ENCODE measurements at regions not wholly inside any gene's neighbourhood (a gene's known extent, or its start where the extent isn't known, plus 50 kb on each side); places are given as distances from the start of the nearest gene placed in this dataset.
"Not testable (repeated sequence)": the region's sequence is repeated elsewhere in the genome, so short reads cannot be mapped to it uniquely, and the experiment has no call there.

GRCh38 chr12:88810806-88811205 is 230.5 kb upstream of the KITLG start:
- Histone ChIP-seq H3K9ac (ENCODE audit: extremely low read depth, low read length, poor library complexity, severe bottlenecking) (no peak overlapping the region), H3K36me3 (ENCODE audit: control insufficient read depth, insufficient read depth, low read length) (no peaks in the 10 kb centered on the region), H3K9me3 (ENCODE audit: control insufficient read depth, low read length) (no peaks in the 10 kb centered on the region), H3K27ac (ENCODE audit: low read depth, low read length) (no peak overlapping the region), H3K4me3 (ENCODE audit: low read length) (no peak overlapping the region), H3K27me3 (ENCODE audit: control insufficient read depth, insufficient read depth, low read length, poor library complexity, severe bottlenecking) (no peaks in the 10 kb centered on the region), H3K4me1 (ENCODE audit: control insufficient read depth, insufficient read depth, low read length) (no peaks in the 10 kb centered on the region)
- Mint-ChIP-seq H3K27me3 (ENCODE audit: insufficient read depth) (no peaks in the 10 kb centered on the region), H3K36me3 (ENCODE audit: low read depth) (no peaks in the 10 kb centered on the region), H3K27ac (no peak overlapping the region), H3K4me3 (no peak overlapping the region), H3K9me3 (no peaks in the 10 kb centered on the region), H3K4me1 (peaks cover 2% of the 10 kb centered on the region)
- no peak for TF ChIP-seq CTCF (conservative IDR thresholded peaks at IDR 0.05)
- no peak for DNase-seq
- WGBS, 2 experiments (ENCODE audit: insufficient coverage in 1 of 2, insufficient read length in 1 of 2) = 93 to 100% methylated on average over 1 of the region's 1 CpG

GRCh38 chr12:88809841-88810240 is 229.6 kb upstream of the KITLG start:
- H3K4me3 Mint-ChIP-seq; H3K27ac Mint-ChIP-seq; H3K4me1 Mint-ChIP-seq; DNase-seq; H3K4me1 ChIP-seq (ENCODE audit: control insufficient read depth, insufficient read depth, low read length); H3K27me3 Mint-ChIP-seq (ENCODE audit: insufficient read depth); H3K9me3 ChIP-seq (ENCODE audit: control insufficient read depth, low read length); H3K36me3 ChIP-seq (ENCODE audit: control insufficient read depth, insufficient read depth, low read length); H3K36me3 Mint-ChIP-seq (ENCODE audit: low read depth); H3K27ac ChIP-seq (ENCODE audit: low read depth, low read length); H3K9ac ChIP-seq (ENCODE audit: extremely low read depth, low read length, poor library complexity, severe bottlenecking); H3K4me3 ChIP-seq (ENCODE audit: low read length); H3K9me3 Mint-ChIP-seq; H3K27me3 ChIP-seq (ENCODE audit: control insufficient read depth, insufficient read depth, low read length, poor library complexity, severe bottlenecking): not testable (repeated sequence)
- WGBS, 2 experiments (ENCODE audit: insufficient coverage in 1 of 2, insufficient read length in 1 of 2) = 100% methylated on average over 1 of the region's 1 CpG; no CpG with 5 or more reads in 1 of the 2 experiments

DNA sequence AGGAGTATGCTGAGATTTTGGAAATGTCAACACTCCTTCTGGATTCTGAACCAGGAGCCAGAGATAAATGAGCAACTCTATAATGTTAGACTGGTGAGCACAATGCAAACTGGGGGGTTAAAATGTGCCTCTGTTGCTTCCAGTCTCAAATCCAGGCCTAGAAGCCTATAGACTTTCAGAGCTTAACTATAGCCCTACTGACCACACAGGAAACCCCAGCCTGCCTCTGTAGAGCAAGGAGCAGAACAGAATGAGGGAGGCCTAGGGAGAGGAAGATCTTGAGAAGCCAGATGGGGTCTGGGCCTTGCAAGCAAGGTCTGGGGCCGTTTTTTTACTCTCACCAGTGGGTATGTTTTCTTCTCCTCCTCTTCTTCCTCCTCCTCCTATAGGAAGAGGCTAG is 225.4 kb upstream of the KITLG start:
- Histone ChIP-seq H3K9ac (ENCODE audit: extremely low read depth, low read length, poor library complexity, severe bottlenecking) (no peak overlapping the region), H3K36me3 (ENCODE audit: control insufficient read depth, insufficient read depth, low read length) (no peaks in the 10 kb centered on the region), H3K27ac (ENCODE audit: low read depth, low read length) (no peak overlapping the region), H3K4me1 (ENCODE audit: control insufficient read depth, insufficient read depth, low read length) (no peaks in the 10 kb centered on the region), H3K9me3 (ENCODE audit: control insufficient read depth, low read length) (peaks cover under 1% of the 10 kb centered on the region), H3K4me3 (ENCODE audit: low read length) (no peak overlapping the region), H3K27me3 (ENCODE audit: control insufficient read depth, insufficient read depth, low read length, poor library complexity, severe bottlenecking) (no peaks in the 10 kb centered on the region)
- Mint-ChIP-seq H3K9me3 (no peaks in the 10 kb centered on the region), H3K4me3 (no peak overlapping the region), H3K27me3 (ENCODE audit: insufficient read depth) (no peaks in the 10 kb centered on the region), H3K36me3 (ENCODE audit: low read depth) (no peaks in the 10 kb centered on the region), H3K27ac (no peak overlapping the region), H3K4me1 (no peaks in the 10 kb centered on the region)
- TF ChIP-seq CTCF (conservative IDR thresholded peaks at IDR 0.05) = no peak
- DNase-seq = no peak
- WGBS, 2 experiments (ENCODE audit: insufficient coverage in 1 of 2, insufficient read length in 1 of 2) = no CpG with 5 or more reads among the region's 1 CpG

- Histone ChIP-seq H3K36me3 (ENCODE audit: control insufficient read depth, insufficient read depth, low read length) (no peaks in the 10 kb centered on the region), H3K4me3 (ENCODE audit: low read length) (no peak overlapping the region), H3K9me3 (ENCODE audit: control insufficient read depth, low read length) (peaks cover 4% of the 10 kb centered on the region), H3K9ac (ENCODE audit: extremely low read depth, low read length, poor library complexity, severe bottlenecking) (no peak overlapping the region), H3K27ac (ENCODE audit: low read depth, low read length) (no peak overlapping the region), H3K4me1 (ENCODE audit: control insufficient read depth, insufficient read depth, low read length) (no peaks in the 10 kb centered on the region), H3K27me3 (ENCODE audit: control insufficient read depth, insufficient read depth, low read length, poor library complexity, severe bottlenecking) (no peaks in the 10 kb centered on the region)
- 97% methylated on average over 2 of the region's 2 CpGs; no CpG with 5 or more reads in 1 of the 2 experiments for WGBS, 2 experiments (ENCODE audit: insufficient coverage in 1 of 2, insufficient read length in 1 of 2)
- no peak for DNase-seq
- no peaks in the 10 kb centered on the region for H3K36me3 Mint-ChIP-seq (ENCODE audit: low read depth)
- H3K9me3 Mint-ChIP-seq = no peaks in the 10 kb centered on the region
- H3K27ac Mint-ChIP-seq = no peak overlapping the region
- no peak overlapping the region for H3K4me3 Mint-ChIP-seq
- no peaks in the 10 kb centered on the region for H3K27me3 Mint-ChIP-seq (ENCODE audit: insufficient read depth)
- TF ChIP-seq CTCF (conservative IDR thresholded peaks at IDR 0.05) = no peak
- no peaks in the 10 kb centered on the region for H3K4me1 Mint-ChIP-seq
Measured at GRCh38 chr12:88805286-88805685, 225.0 kb upstream of the KITLG start.
